IMR-90 (cell line): ENCODE measurements at regions not wholly inside any gene's neighbourhood (a gene's known extent, or its start where the extent isn't known, plus 50 kb on each side); places are given as distances from the start of the nearest gene placed in this dataset.
A peak's percentile ranks its signal among the peaks of the same experiment; 100 is the strongest.

Experiments
- ATAC-seq: fragments of 200-7000 bp; cut with Tn5 transposase; 2 replicates; pipeline ENCODE4 v1.9.1; 2020; ENCODE audit warnings: low read depth, mild to moderate bottlenecking, moderate library complexity
- BruUV-seq: library from RNA; stranded (reverse); fragments of 400-500 nt; replicated peaks from 2 replicates; lab custom pipeline; 2021; lab: Mats Ljungman, UMichigan
- CTCF ChIA-PET: fragments of 300-600 bp; formaldehyde crosslinking; extraction: SDS; loops from one replicate; lab custom pipeline; 2021; ENCODE audit warnings: antibody characterized with exemption; lab: Yijun Ruan, JAX
- POLR2A ChIA-PET: fragments of 300-600 bp; sonication (Branson Sonifier 250); formaldehyde crosslinking; loops from one replicate; lab custom pipeline; 2022; ENCODE audit warnings: antibody characterized with exemption; ENCODE audit not compliant: unreplicated experiment; lab: Charles Lee
- DNase-seq: peaks from one replicate; pipeline ENCODE4 v3.0.0; 2013
- H2AFZ ChIP-seq: replicated peaks from 2 replicates; pipeline ENCODE3; 2013; ENCODE audit warnings: low read length, mild to moderate bottlenecking; ENCODE audit not compliant: poor library complexity
- H2AK5ac ChIP-seq: 2 replicates; pipeline ENCODE4 v1.6.1; 2013; ENCODE audit warnings: low read depth, low read length, inconsistent platforms
- H2AK9ac ChIP-seq: replicated peaks from 2 replicates; pipeline ENCODE3; 2013; ENCODE audit warnings: mild to moderate bottlenecking, low read depth, low read length, moderate library complexity; ENCODE audit not compliant: poor library complexity
- H2BK120ac ChIP-seq: 2 replicates; pipeline ENCODE4 v1.6.1; 2013; ENCODE audit warnings: low read depth, low read length, inconsistent platforms
- H2BK15ac ChIP-seq: 3 replicates; pipeline ENCODE4 v1.6.1; 2013; ENCODE audit warnings: low read depth, low read length, inconsistent platforms
- H2BK20ac ChIP-seq: 2 replicates; pipeline ENCODE4 v1.6.1; 2013; ENCODE audit warnings: low read depth, mild to moderate bottlenecking, inconsistent platforms, low read length, moderate library complexity
- H2BK5ac ChIP-seq: 2 replicates; pipeline ENCODE4 v1.6.1; 2013; ENCODE audit warnings: mild to moderate bottlenecking, low read depth, low read length, inconsistent platforms; ENCODE audit not compliant: poor library complexity, severe bottlenecking
- H3K14ac ChIP-seq: replicated peaks from 2 replicates; pipeline ENCODE4 v1.6.1; 2013; ENCODE audit warnings: low read depth, low read length, inconsistent platforms
- H3K18ac ChIP-seq: 2 replicates; pipeline ENCODE4 v1.6.1; 2013; ENCODE audit warnings: low read depth, low read length, control low read depth
- H3K23ac ChIP-seq: 2 replicates; pipeline ENCODE4 v1.6.1; 2013; ENCODE audit warnings: low read depth, low read length, inconsistent platforms
- H3K27ac ChIP-seq: 2 replicates; pipeline ENCODE4 v1.5.1; 2013; ENCODE audit warnings: mild to moderate bottlenecking, control low read depth, low read length; ENCODE audit not compliant: insufficient read depth
- H3K27me3 ChIP-seq: 2 replicates; pipeline ENCODE4 v1.6.1; 2013; ENCODE audit warnings: low read length; ENCODE audit not compliant: control insufficient read depth, insufficient read depth
- H3K36me3 ChIP-seq: 2 replicates; pipeline ENCODE4 v1.6.1; 2013; ENCODE audit warnings: low read length, mixed read lengths; ENCODE audit not compliant: control insufficient read depth, insufficient read depth
- H3K4ac ChIP-seq: 2 replicates; pipeline ENCODE4 v1.6.1; 2013; ENCODE audit warnings: low read depth, low read length, inconsistent platforms
- H3K4me1 ChIP-seq: 2 replicates; pipeline ENCODE4 v1.6.1; 2013; ENCODE audit warnings: low read length, mixed read lengths; ENCODE audit not compliant: control insufficient read depth, insufficient read depth
- H3K4me2 ChIP-seq: 2 replicates; pipeline ENCODE4 v1.6.1; 2013; ENCODE audit warnings: low read depth, mild to moderate bottlenecking, control low read depth, low read length, moderate library complexity
- H3K4me3 ChIP-seq: 2 replicates; pipeline ENCODE4 v1.5.1; 2013; ENCODE audit warnings: low read depth, mild to moderate bottlenecking, control low read depth, low read length, moderate library complexity; ENCODE audit not compliant: insufficient read depth
- H3K56ac ChIP-seq: 2 replicates; pipeline ENCODE4 v1.6.1; 2013; ENCODE audit warnings: low read length, inconsistent platforms; ENCODE audit not compliant: insufficient read depth; ENCODE audit errors: extremely low read depth
- H3K79me1 ChIP-seq, 2 experiments: 2 replicates each; pipeline ENCODE4 v1.6.1; 2013; ENCODE audit warnings: low read length in 2 of 2, inconsistent platforms in 1 of 2, low read depth in 1 of 2
- H3K9ac ChIP-seq: 2 replicates; pipeline ENCODE4 v1.6.1; 2013; ENCODE audit warnings: low read depth, low read length, control low read depth
- H3K9me1 ChIP-seq: 2 replicates; pipeline ENCODE4 v1.6.1; 2013; ENCODE audit warnings: low read length, inconsistent platforms; ENCODE audit not compliant: insufficient read depth
- H3K9me3 ChIP-seq: 2 replicates; pipeline ENCODE4 v1.6.1; 2013; ENCODE audit warnings: low read length; ENCODE audit not compliant: control insufficient read depth, insufficient read depth
- H4K20me1 ChIP-seq: 2 replicates; pipeline ENCODE4 v1.6.1; 2013; ENCODE audit warnings: low read length, inconsistent platforms; ENCODE audit not compliant: insufficient read depth
- H4K5ac ChIP-seq: 2 replicates; pipeline ENCODE4 v1.6.1; 2013; ENCODE audit warnings: mild to moderate bottlenecking, low read depth, low read length, control low read depth
- H4K8ac ChIP-seq, 2 experiments: 2 replicates each; pipeline ENCODE4 v1.6.1; 2013; ENCODE audit warnings: low read depth in 2 of 2, low read length in 2 of 2, control low read depth in 1 of 2, inconsistent platforms in 1 of 2
- H4K91ac ChIP-seq: 2 replicates; pipeline ENCODE4 v1.6.1; 2013; ENCODE audit warnings: low read depth, low read length, inconsistent platforms; ENCODE audit not compliant: insufficient read depth
- BHLHE40 ChIP-seq: fragments of 150-350 bp; IDR thresholded peaks from 2 replicates; pipeline ENCODE4 v1.6.1; 2016; ENCODE audit warnings: mild to moderate bottlenecking, low read depth, low read length
- CEBPB ChIP-seq: IDR thresholded peaks from 2 replicates; pipeline ENCODE4 v1.6.1; 2012; ENCODE audit warnings: low read depth, low read length, improper control_type of control experiment
- CHD1 ChIP-seq: IDR thresholded peaks from 2 replicates; pipeline ENCODE4 v1.6.1; 2012; ENCODE audit warnings: low read depth, low read length, improper control_type of control experiment
- FOS ChIP-seq: fragments of 150-350 bp; IDR thresholded peaks from 2 replicates; pipeline ENCODE4 v1.6.1; 2016; ENCODE audit warnings: low read depth, low read length
- MAFK ChIP-seq: IDR thresholded peaks from 2 replicates; pipeline ENCODE4 v1.6.1; 2012; ENCODE audit warnings: low read depth, low read length, improper control_type of control experiment
- MAZ ChIP-seq: IDR thresholded peaks from 2 replicates; pipeline ENCODE4 v1.6.1; 2012; ENCODE audit warnings: low read depth, mild to moderate bottlenecking, low read length, improper control_type of control experiment, moderate library complexity, borderline replicate concordance
- MXI1 ChIP-seq: IDR thresholded peaks from 2 replicates; pipeline ENCODE4 v1.6.1; 2012; ENCODE audit warnings: low read depth, mild to moderate bottlenecking, low read length, moderate library complexity, borderline replicate concordance
- NFE2L2 ChIP-seq: fragments of 150-350 bp; IDR thresholded peaks from 2 replicates; pipeline ENCODE4 v1.6.1; 2016; ENCODE audit warnings: low read depth, mild to moderate bottlenecking, low read length
- RAD21 ChIP-seq: IDR thresholded peaks from 2 replicates; pipeline ENCODE4 v1.6.1; 2012; ENCODE audit warnings: low read length, improper control_type of control experiment
- RCOR1 ChIP-seq: IDR thresholded peaks from 2 replicates; pipeline ENCODE4 v1.6.1; 2012; ENCODE audit warnings: mild to moderate bottlenecking, low read length, improper control_type of control experiment; ENCODE audit not compliant: insufficient replicate concordance
- RFX5 ChIP-seq: IDR thresholded peaks from 2 replicates; pipeline ENCODE4 v1.8.0; 2012; ENCODE audit warnings: low read depth, mild to moderate bottlenecking, low read length, moderate library complexity
- SMC3 ChIP-seq: fragments of 150-350 bp; IDR thresholded peaks from 2 replicates; pipeline ENCODE4 v1.6.1; 2016; ENCODE audit warnings: low read depth, mild to moderate bottlenecking, antibody characterized with exemption, low read length, moderate library complexity
- WGBS, 2 experiments: methylation state at CpG; one replicate each; pipeline versions ENCODE4 v1.1.5 to v1.1.7; 2013; ENCODE audit warnings: missing lambda C conversion rate in 2 of 2; ENCODE audit not compliant: insufficient read length in 1 of 2; ENCODE audit errors: extremely low coverage in 2 of 2; 5-methylcytosine and 5-hydroxymethylcytosine counted together
- dilution Hi-C: fragments of 300-500 bp; cut with HindIII; formaldehyde crosslinking; loops from one replicate; pipeline ENCODE4 v1.14.3; 2018; ENCODE audit warnings: low sequenced_read_pairs; ENCODE audit not compliant: unreplicated experiment
- in situ Hi-C: fragments of 300-500 bp; cut with MboI; formaldehyde crosslinking; loops from 3 replicates; pipeline ENCODE4 v1.14.3; 2019; ENCODE audit warnings: low sequenced_read_pairs, inconsistent platforms, mixed read lengths
- intact Hi-C: fragments of 100-400 bp; cut with micrococcal nuclease; formaldehyde crosslinking; loops from 2 replicates; pipeline ENCODE4 v1.10.0; 2022
- TF ChIP-seq, protein P1 (sequence below): fragments of 150-350 bp; IDR thresholded peaks from 2 replicates; pipeline ENCODE4 v1.6.1; 2017; ENCODE audit warnings: mild to moderate bottlenecking, antibody characterized with exemption, low read length, low read depth
- TF ChIP-seq, protein P2 (sequence below): fragments of 150-350 bp; IDR thresholded peaks from 2 replicates; pipeline ENCODE4 v1.6.1; 2016; ENCODE audit warnings: low read depth, mild to moderate bottlenecking, low read length, moderate library complexity, borderline replicate concordance
- TF ChIP-seq, protein P3 (sequence below): conservative IDR thresholded peaks from 2 replicates; pipeline ENCODE4 v1.5.1; 2012; ENCODE audit warnings: mild to moderate bottlenecking, low read depth, low read length, improper control_type of control experiment

DNA sequence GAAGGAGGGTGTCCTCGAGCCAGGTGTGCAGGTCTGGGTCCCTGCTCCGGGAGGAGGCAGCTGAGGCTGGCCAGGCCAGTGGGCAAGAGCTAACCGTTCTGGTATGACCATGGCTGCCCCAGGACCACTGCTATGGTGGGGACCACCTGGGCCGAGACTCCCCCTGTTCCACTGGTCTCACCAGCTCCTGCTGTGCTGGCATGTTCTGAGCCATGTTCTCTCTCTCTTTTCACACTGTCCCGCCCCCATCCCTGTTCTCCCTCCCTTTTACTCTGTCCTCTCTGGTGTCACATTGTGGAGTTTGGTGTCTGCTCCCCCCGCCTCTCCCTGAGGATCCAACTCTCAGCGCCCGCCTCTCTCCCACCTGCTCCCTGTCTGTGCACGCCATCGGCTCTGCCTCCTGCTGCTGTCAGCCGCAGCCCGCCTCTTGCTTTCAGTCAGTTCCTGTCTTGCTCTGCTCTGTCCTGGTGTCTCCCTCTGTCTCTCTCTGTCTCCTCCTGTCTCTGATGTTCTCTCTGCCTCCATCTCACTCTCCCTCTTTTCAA is 66.4 kb downstream of the LRRC32 start:
- H3K27me3 ChIP-seq, result 0 out of 2 replicates have a peak, but pooled peaks cover 1% of the 10 kb centered on the region
- no peak overlapping the region for H3K4me3 ChIP-seq
- H3K4me2 ChIP-seq, result no peak overlapping the region
- DNase-seq, result no peak
- H2BK20ac ChIP-seq, result 0 out of 2 replicates have a peak overlapping the region, but pooled peaks have one; percentile 11
- ChIA-PET CTCF (no interaction called here), POLR2A (no interaction called here)
- no peaks in the 10 kb centered on the region for H3K79me1 ChIP-seq
- intact Hi-C loops, result no loop called here
- H4K8ac ChIP-seq, result no peak overlapping the region
- no peak overlapping the region for H2BK15ac ChIP-seq
- peaks cover 12% of the 10 kb centered on the region for H3K4me1 ChIP-seq
- BruUV-seq, result no TSS peak
- in situ Hi-C loops, result no loop called here
- peak overlapping the region; percentile 78; the same call in 1 of the 2 replicates for H2AK5ac ChIP-seq
- H4K20me1 ChIP-seq, result no peaks in the 10 kb centered on the region
- H3K23ac ChIP-seq, result no peak overlapping the region
- H3K9me1 ChIP-seq, result peaks cover 4% of the 10 kb centered on the region; the same call in 1 of the 2 replicates
- H2AFZ ChIP-seq, result peak overlapping the region; percentile 63
- dilution Hi-C loops, result no loop called here
- no peaks in the 10 kb centered on the region for H3K9me3 ChIP-seq
- no peak overlapping the region for H3K9ac ChIP-seq
- no peak overlapping the region for H2BK5ac ChIP-seq
- H4K5ac ChIP-seq, result no peak overlapping the region
- H4K91ac ChIP-seq, result no peak overlapping the region
- TF ChIP-seq CEBPB, result no peak
- no peak for TF ChIP-seq BHLHE40
- TF ChIP-seq, protein P1, sequence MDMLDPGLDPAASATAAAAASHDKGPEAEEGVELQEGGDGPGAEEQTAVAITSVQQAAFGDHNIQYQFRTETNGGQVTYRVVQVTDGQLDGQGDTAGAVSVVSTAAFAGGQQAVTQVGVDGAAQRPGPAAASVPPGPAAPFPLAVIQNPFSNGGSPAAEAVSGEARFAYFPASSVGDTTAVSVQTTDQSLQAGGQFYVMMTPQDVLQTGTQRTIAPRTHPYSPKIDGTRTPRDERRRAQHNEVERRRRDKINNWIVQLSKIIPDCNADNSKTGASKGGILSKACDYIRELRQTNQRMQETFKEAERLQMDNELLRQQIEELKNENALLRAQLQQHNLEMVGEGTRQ, result no peak
- TF ChIP-seq FOS, result no peak
- TF ChIP-seq RFX5, result no peak
- no peak for TF ChIP-seq MAFK
- TF ChIP-seq MAZ, result no peak
- TF ChIP-seq CHD1, result no peak
- TF ChIP-seq SMC3, result no peak
- TF ChIP-seq, protein P2, sequence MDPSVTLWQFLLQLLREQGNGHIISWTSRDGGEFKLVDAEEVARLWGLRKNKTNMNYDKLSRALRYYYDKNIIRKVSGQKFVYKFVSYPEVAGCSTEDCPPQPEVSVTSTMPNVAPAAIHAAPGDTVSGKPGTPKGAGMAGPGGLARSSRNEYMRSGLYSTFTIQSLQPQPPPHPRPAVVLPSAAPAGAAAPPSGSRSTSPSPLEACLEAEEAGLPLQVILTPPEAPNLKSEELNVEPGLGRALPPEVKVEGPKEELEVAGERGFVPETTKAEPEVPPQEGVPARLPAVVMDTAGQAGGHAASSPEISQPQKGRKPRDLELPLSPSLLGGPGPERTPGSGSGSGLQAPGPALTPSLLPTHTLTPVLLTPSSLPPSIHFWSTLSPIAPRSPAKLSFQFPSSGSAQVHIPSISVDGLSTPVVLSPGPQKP, result no peak
- no peak for TF ChIP-seq NFE2L2
- no peak for TF ChIP-seq MXI1
- no peak for TF ChIP-seq RCOR1
- TF ChIP-seq, protein P3, sequence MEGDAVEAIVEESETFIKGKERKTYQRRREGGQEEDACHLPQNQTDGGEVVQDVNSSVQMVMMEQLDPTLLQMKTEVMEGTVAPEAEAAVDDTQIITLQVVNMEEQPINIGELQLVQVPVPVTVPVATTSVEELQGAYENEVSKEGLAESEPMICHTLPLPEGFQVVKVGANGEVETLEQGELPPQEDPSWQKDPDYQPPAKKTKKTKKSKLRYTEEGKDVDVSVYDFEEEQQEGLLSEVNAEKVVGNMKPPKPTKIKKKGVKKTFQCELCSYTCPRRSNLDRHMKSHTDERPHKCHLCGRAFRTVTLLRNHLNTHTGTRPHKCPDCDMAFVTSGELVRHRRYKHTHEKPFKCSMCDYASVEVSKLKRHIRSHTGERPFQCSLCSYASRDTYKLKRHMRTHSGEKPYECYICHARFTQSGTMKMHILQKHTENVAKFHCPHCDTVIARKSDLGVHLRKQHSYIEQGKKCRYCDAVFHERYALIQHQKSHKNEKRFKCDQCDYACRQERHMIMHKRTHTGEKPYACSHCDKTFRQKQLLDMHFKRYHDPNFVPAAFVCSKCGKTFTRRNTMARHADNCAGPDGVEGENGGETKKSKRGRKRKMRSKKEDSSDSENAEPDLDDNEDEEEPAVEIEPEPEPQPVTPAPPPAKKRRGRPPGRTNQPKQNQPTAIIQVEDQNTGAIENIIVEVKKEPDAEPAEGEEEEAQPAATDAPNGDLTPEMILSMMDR, result no peak
- no peak for TF ChIP-seq RAD21
- ATAC-seq, result no peak
- no peaks in the 10 kb centered on the region for H3K36me3 ChIP-seq
- H3K4ac ChIP-seq, result no peak overlapping the region
- no peak overlapping the region for H3K18ac ChIP-seq
- no peak overlapping the region for H3K27ac ChIP-seq
- H2BK120ac ChIP-seq, result no peak overlapping the region
- WGBS, 2 experiments, result 63% methylated on average over 6 of the region's 12 CpGs; no CpG with 5 or more reads in 1 of the 2 experiments
- H2AK9ac ChIP-seq, result no peak overlapping the region
- H3K56ac ChIP-seq, result no peak overlapping the region
- no peak overlapping the region for H3K14ac ChIP-seq
